Heart right ventricle (tissue), 16 donors: ENCODE measurements at regions not wholly inside any gene's neighbourhood (a gene's known extent, or its start where the extent isn't known, plus 50 kb on each side); places are given as distances from the start of the nearest gene placed in this dataset.

Experiments used
- ATAC-seq, 8 donors: fragments of 200-7000 bp; cut with Tn5 transposase; one replicate each; pipeline ENCODE4 v1.9.1; 2020; ENCODE audit warnings: mild to moderate bottlenecking in 8 of 8, moderate library complexity in 8 of 8, moderate number of reproducible peaks in 1 of 8
- DNase-seq, 2 donors: peaks; one replicate each; pipeline ENCODE4 v3.0.0-alpha.2; 2020
- H3K27ac ChIP-seq, 10 donors: fragments of 200-600 bp; sonication (generic) in 2 of 10; one replicate each; pipeline versions ENCODE4 v1.5.0 to v1.8.0; 2020 to 2022; ENCODE audit warnings: mild to moderate bottlenecking in 3 of 10
- H3K27me3 ChIP-seq, 7 donors: fragments of 200-600 bp; one replicate each; pipeline ENCODE4 v1.8.0; 2021 to 2022; ENCODE audit warnings: mild to moderate bottlenecking in 2 of 7
- H3K36me3 ChIP-seq, 9 donors: fragments of 200-600 bp; sonication (generic) in 1 of 9; one replicate each; pipeline versions ENCODE4 v1.5.0 to v1.8.0; 2020 to 2022; ENCODE audit warnings: mild to moderate bottlenecking in 2 of 9
- H3K4me1 ChIP-seq, 9 donors: fragments of 200-600 bp; sonication (generic) in 1 of 9; one replicate each; pipeline versions ENCODE4 v1.5.0 to v1.8.0; 2020 to 2022; ENCODE audit warnings: mild to moderate bottlenecking in 4 of 9
- H3K4me3 ChIP-seq, 10 donors: fragments of 200-600 bp; sonication (generic) in 2 of 10; one replicate each; pipeline versions ENCODE4 v1.5.0 to v1.8.0; 2020 to 2022; ENCODE audit warnings: mild to moderate bottlenecking in 7 of 10, moderate library complexity in 2 of 10
- H3K9me3 ChIP-seq, 11 donors: fragments of 200-600 bp in 10 of 11; sonication (generic) in 2 of 11; one replicate each; pipeline versions ENCODE4 v1.5.0 to v1.8.0; 2013 to 2022; ENCODE audit warnings: mild to moderate bottlenecking in 2 of 11, control low read depth in 1 of 11, moderate library complexity in 1 of 11
- WGBS, 2 donors: extraction: QIAGEN DNeasy Blood & Tissue Kit; methylation state at CpG; one replicate each; pipeline ENCODE4 v1.1.7; 2013; ENCODE audit warnings: inconsistent platforms in 1 of 2; 5-methylcytosine and 5-hydroxymethylcytosine counted together
- intact Hi-C, 10 donors: fragments of 100-400 bp; cut with DNase I; formaldehyde crosslinking; loops; one replicate each; pipeline versions ENCODE4 v1.11.1 to v1.14.2; 2022
- TF ChIP-seq, protein P1 (sequence below), 9 donors: fragments of 200-600 bp; sonication (generic) in 2 of 9; IDR thresholded peaks; one replicate each; pipeline versions ENCODE4 v1.5.0 to v1.8.0; 2021 to 2022; ENCODE audit warnings: antibody characterized with exemption in 9 of 9, mild to moderate bottlenecking in 5 of 9, moderate library complexity in 1 of 9
- donor health status: Arrhythmogenic right ventricular cardiomyopathy.
- donor health status: ischemic (EF 13 %, LVEDD 7.1; RV severe dilation, severe dysfunction).
- donor health status: healthy with polysubstance abuse.
- donor health status: DM: no; HTN: yes; CAD: no.
- donor health status: DM: no; HTN: no; CAD: no.
- donor health status: ischemic (EF 25% LVEDD 6.9; RV normal size, moderate dysfunction).
- donor health status: ischemic (EF 25% LVEDD 5.7; RV mildly dilated, moderate dysfunction).
- donor health status: healthy.
- donor health status: DM: yes; HTN: yes; CAD: no.
- donor health status: Ischemic cardiomyopathy.
- donor health status: ischemic (EF 35%, LVEDD 5.7; RV mildly dilated, moderate dysfunction).
- donor health status: nonischemic (EF 11% LVEDD 7.7; RV severe dilation, severe dysfunction).
- donor health status: DM: yes; HTN: yes; CAD: no.
- donor health status: PGD.
- donor health status: ischemic (EF 29% LVEDD 5.4; RV normal size, mild dysfunction).
- donor health status: nonischemic (EF 23%, LVEDD 6.1; RV moderate dilation, normal function).

DNA sequence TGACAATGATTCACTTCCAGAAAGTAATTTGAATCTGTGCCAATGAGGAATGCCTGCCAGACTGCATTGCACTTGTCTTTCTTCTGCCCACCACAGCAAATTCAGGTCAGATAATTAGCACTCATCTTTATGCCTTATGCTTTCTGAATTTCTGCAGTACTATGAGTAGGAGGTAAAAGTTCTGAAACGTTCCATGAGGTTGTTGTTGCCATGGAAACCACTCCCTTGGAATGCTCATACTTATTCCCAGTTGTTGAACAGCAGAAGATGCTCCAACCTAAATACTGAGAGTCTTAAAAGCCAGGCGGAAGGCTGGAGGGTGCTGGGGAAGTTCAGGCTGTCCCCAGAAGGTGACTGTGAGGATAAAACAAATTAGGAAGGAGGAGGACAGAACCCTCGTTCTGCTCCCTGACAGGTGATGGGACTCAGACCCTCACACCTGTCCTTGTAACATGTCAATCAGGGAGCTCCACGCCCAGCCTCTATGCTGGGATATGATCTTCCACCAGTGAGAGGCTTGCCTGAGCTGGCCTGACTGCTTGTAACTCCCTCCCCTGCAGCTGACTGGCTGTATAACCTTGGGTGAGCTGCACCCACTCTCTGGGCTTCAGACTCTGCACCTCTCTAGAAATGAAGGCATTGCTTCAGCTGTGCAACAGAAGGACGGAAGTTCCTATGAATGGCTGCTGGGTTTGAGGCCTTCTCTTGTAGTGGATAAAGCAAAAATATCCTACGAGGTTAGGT lies 554.3 kb upstream of the MGMT start:
- TF ChIP-seq, protein P1, sequence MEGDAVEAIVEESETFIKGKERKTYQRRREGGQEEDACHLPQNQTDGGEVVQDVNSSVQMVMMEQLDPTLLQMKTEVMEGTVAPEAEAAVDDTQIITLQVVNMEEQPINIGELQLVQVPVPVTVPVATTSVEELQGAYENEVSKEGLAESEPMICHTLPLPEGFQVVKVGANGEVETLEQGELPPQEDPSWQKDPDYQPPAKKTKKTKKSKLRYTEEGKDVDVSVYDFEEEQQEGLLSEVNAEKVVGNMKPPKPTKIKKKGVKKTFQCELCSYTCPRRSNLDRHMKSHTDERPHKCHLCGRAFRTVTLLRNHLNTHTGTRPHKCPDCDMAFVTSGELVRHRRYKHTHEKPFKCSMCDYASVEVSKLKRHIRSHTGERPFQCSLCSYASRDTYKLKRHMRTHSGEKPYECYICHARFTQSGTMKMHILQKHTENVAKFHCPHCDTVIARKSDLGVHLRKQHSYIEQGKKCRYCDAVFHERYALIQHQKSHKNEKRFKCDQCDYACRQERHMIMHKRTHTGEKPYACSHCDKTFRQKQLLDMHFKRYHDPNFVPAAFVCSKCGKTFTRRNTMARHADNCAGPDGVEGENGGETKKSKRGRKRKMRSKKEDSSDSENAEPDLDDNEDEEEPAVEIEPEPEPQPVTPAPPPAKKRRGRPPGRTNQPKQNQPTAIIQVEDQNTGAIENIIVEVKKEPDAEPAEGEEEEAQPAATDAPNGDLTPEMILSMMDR (IDR thresholded peaks at IDR 0.05), result no peak
- 74 to 77% methylated on average over 6 of the region's 6 CpGs for WGBS, 2 donors
- Histone ChIP-seq H3K4me3 (no peak overlapping the region), H3K9me3 (no peaks in the 10 kb centered on the region), H3K4me1 (peaks cover 6 to 49% (median 18%) of the 10 kb centered on the region in 9 donors), H3K27ac (no peak overlapping the region), H3K27me3 (peaks cover 0 to 10% (median 5%) of the 10 kb centered on the region in 7 donors), H3K36me3 (no peaks in the 10 kb centered on the region)
- intact Hi-C loops, result loop anchor here in 1 of 10 donors (10.0 kb wide), 1 partner anchor 112 kb away; no protein-coding TSS in a partner anchor
- DNase-seq, result no peak
- no peak for ATAC-seq

DNA sequence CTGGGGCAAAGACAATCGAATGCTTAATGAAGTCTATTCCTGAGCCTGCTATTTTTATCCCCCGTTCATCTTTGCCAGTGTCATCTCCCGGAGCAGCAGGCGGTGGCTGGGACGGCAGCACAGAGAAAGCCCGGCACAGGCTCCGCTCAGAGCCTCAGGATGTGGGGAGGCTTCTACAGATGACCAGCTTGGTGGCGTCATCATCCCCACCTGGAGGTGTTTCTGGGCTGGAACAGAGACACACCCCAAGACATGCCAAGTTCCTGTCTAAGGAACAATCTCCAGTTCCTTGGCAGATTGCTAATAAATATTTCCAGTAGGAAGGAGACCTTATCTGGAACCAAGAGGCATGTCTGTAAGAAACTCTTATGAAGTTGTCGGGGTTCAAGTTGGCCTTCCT lies 552.4 kb upstream of the MGMT start:
- peak in 7 of 8 donors; percentile 54 to 84 (median 69) for ATAC-seq
- peaks cover 0 to 10% (median 5%) of the 10 kb centered on the region in 7 donors for H3K27me3 ChIP-seq
- peak overlapping the region in 6 of 10 donors; percentile 11 to 69 (median 66) for H3K27ac ChIP-seq
- peak overlapping the region in 1 of 10 donors; percentile 7 for H3K4me3 ChIP-seq
- no peaks in the 10 kb centered on the region for H3K36me3 ChIP-seq
- WGBS, 2 donors, result 26 to 36% methylated on average over 9 of the region's 9 CpGs
- peaks cover 0 to 4% (median 0%) of the 10 kb centered on the region in 11 donors for H3K9me3 ChIP-seq
- intact Hi-C loops, result loop anchor here in 1 of 10 donors (10.0 kb wide), 1 partner anchor 110 kb away; no protein-coding TSS in a partner anchor
- peaks cover 6 to 39% (median 18%) of the 10 kb centered on the region in 9 donors for H3K4me1 ChIP-seq
- DNase-seq, result peak in 1 of 2 donors; percentile 42
- TF ChIP-seq, protein P1 (IDR thresholded peaks at IDR 0.05), result no peak

DNA sequence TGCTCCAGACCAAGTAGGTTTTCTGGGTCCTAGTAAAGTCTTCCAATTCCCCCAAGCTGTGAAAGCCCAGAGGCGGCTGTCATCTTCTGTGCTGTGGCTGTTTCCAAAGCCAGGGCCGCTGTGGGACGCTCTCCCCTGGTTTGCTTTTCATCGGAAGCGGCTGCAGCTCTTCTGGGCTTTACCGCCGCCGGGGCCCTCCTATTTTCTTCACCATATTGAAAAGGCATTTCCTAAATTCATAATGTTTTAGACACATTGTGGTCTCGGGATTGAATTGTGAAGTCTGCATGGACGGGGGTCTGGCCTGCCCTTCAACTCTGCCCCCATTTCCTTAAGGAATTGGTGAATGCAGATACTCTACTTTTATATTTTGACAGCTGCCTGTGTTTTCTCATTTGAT lies 551.4 kb upstream of the MGMT start:
- H3K4me1 ChIP-seq, result peaks cover 6 to 39% (median 18%) of the 10 kb centered on the region in 9 donors
- TF ChIP-seq, protein P1 (IDR thresholded peaks at IDR 0.05), result no peak
- H3K36me3 ChIP-seq, result no peaks in the 10 kb centered on the region
- peak; percentile 34 to 52 for DNase-seq
- peaks cover 0 to 10% (median 5%) of the 10 kb centered on the region in 7 donors for H3K27me3 ChIP-seq
- intact Hi-C loops, result loop anchor here in 1 of 10 donors (10.0 kb wide), 1 partner anchor 109 kb away; no protein-coding TSS in a partner anchor
- peaks cover 0 to 4% (median 0%) of the 10 kb centered on the region in 11 donors for H3K9me3 ChIP-seq
- H3K27ac ChIP-seq, result peak overlapping the region in 7 of 10 donors; percentile 35 to 69 (median 65)
- WGBS, 2 donors, result 39 to 59% methylated on average over 10 of the region's 10 CpGs
- peak in 7 of 8 donors; percentile 20 to 84 (median 73) for ATAC-seq
- H3K4me3 ChIP-seq, result peak overlapping the region in 1 of 10 donors; percentile 7

DNA sequence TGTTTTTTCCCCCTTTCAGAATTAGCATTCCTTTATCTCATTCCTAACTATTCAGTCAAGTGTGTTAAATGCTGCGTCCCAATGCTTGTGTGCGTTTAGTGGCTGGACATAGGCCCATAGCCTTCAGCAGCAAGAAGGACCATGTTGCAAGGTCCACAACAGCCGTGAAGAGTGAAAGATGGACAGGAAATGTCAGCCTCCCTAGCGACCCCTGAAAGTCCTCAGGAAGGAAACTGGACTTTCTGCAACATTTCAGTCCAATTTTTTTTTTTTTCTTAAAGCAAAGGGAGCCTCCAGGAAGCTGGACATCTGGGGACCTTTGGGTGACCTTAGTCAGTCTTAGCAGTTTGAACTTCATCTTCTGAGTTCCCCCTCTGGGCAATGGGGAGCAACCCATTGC lies 550.7 kb upstream of the MGMT start:
- peaks cover 0 to 10% (median 5%) of the 10 kb centered on the region in 7 donors for H3K27me3 ChIP-seq
- H3K27ac ChIP-seq, result peak overlapping the region in 4 of 10 donors; percentile 41 to 68 (median 54)
- 46 to 53% methylated on average over 4 of the region's 4 CpGs for WGBS, 2 donors
- ATAC-seq, result peak in 6 of 8 donors; percentile 26 to 76 (median 62)
- no peak for DNase-seq
- H3K4me3 ChIP-seq, result no peak overlapping the region
- H3K4me1 ChIP-seq, result peaks cover 6 to 39% (median 18%) of the 10 kb centered on the region in 9 donors
- peaks cover 0 to 4% (median 0%) of the 10 kb centered on the region in 11 donors for H3K9me3 ChIP-seq
- intact Hi-C loops, result loop anchor here in 1 of 10 donors (10.0 kb wide), 1 partner anchor 108 kb away; no protein-coding TSS in a partner anchor
- H3K36me3 ChIP-seq, result no peaks in the 10 kb centered on the region
- TF ChIP-seq, protein P1 (IDR thresholded peaks at IDR 0.05), result no peak
